SH-SY5Y (cell line): ENCODE measurements at regions not wholly inside any gene's neighbourhood (a gene's known extent, or its start where the extent isn't known, plus 50 kb on each side); places are given as distances from the start of the nearest gene placed in this dataset.

Experiments used
- GATA2 ChIP-seq: IDR thresholded peaks from 2 replicates; pipeline ENCODE4 v1.6.1; 2011; ENCODE audit warnings: mild to moderate bottlenecking, low read depth, low read length
- GATA3 ChIP-seq: IDR thresholded peaks from 2 replicates; pipeline ENCODE4 v1.6.1; 2011; ENCODE audit warnings: low read depth, mild to moderate bottlenecking, low read length, moderate library complexity

GRCh38 chr1:22277662-22278061, 134.8 kb upstream of the WNT4 start:
- TF ChIP-seq GATA3 (no peak), GATA2 (no peak)

- TF ChIP-seq GATA3, result no peak
- TF ChIP-seq GATA2, result no peak
These were observed 136.8 kb upstream of the WNT4 start for GRCh38 chr1:22279735-22280134.

GRCh38 chr1:22280526-22280925, 137.6 kb upstream of the WNT4 start:
- TF ChIP-seq GATA3, result no peak
- TF ChIP-seq GATA2, result no peak

- TF ChIP-seq GATA3 (no peak), GATA2 (no peak)
These were observed 138.8 kb upstream of the WNT4 start for GRCh38 chr1:22281521-22282363.

GRCh38 chr1:22282364-22282995, 139.6 kb upstream of the WNT4 start:
- TF ChIP-seq GATA2 (no peak), GATA3 (no peak)

- TF ChIP-seq GATA2 (no peak), GATA3 (no peak)
These were observed 140.7 kb upstream of the WNT4 start for GRCh38 chr1:22283596-22283995.

- no peak for TF ChIP-seq GATA3
- no peak for TF ChIP-seq GATA2
These were observed 141.3 kb upstream of the WNT4 start for GRCh38 chr1:22284236-22284635.

GRCh38 chr1:22284906-22285548, 142.1 kb upstream of the WNT4 start:
- TF ChIP-seq GATA2, result no peak
- TF ChIP-seq GATA3, result no peak

GRCh38 chr1:22285549-22286396, 142.9 kb upstream of the WNT4 start:
- no peak for TF ChIP-seq GATA2

- TF ChIP-seq GATA3 (no peak), GATA2 (no peak)
These were observed 143.6 kb upstream of the WNT4 start for GRCh38 chr1:22286491-22286890.

- no peak for TF ChIP-seq GATA3
- no peak for TF ChIP-seq GATA2
These were observed 144.4 kb upstream of the WNT4 start for GRCh38 chr1:22287273-22287672.

- TF ChIP-seq GATA2 (no peak), GATA3 (no peak)
These were observed 145.1 kb upstream of the WNT4 start for GRCh38 chr1:22287946-22288520.

GRCh38 chr1:22288593-22289241, 145.8 kb upstream of the WNT4 start:
- TF ChIP-seq GATA3, result no peak
- TF ChIP-seq GATA2, result no peak
